Nephron (organoid): ENCODE measurements at regions not wholly inside any gene's neighbourhood (a gene's known extent, or its start where the extent isn't known, plus 50 kb on each side); places are given as distances from the start of the nearest gene placed in this dataset.

Source experiments
- H3K27ac Mint-ChIP-seq, 3 experiments: 2 replicates each; pipeline ENCODE4 v1.8.0; 2020; ENCODE audit warnings: mixed read lengths in 3 of 3, mild to moderate bottlenecking in 2 of 3, moderate library complexity in 1 of 3
- H3K27me3 Mint-ChIP-seq: 2 replicates; pipeline ENCODE4 v1.8.0; 2021; ENCODE audit warnings: low read depth, mild to moderate bottlenecking, moderate library complexity, mixed read lengths
- H3K36me3 Mint-ChIP-seq: 2 replicates; pipeline ENCODE4 v1.8.0; 2020; ENCODE audit warnings: low read depth, mixed read lengths
- H3K4me1 Mint-ChIP-seq: 2 replicates; pipeline ENCODE4 v1.8.0; 2020; ENCODE audit warnings: mixed read lengths
- H3K4me3 Mint-ChIP-seq, 3 experiments: 2 replicates each; pipeline ENCODE4 v1.8.0; 2020; ENCODE audit warnings: mild to moderate bottlenecking in 3 of 3, mixed read lengths in 3 of 3, moderate library complexity in 2 of 3
- H3K9me3 Mint-ChIP-seq: 2 replicates; pipeline ENCODE4 v1.8.0; 2020; ENCODE audit warnings: mixed read lengths
- CTCF ChIP-seq, 3 experiments: fragments of 200-600 bp; sonication (generic); IDR thresholded peaks; one replicate each; pipeline ENCODE4 v1.5.0; 2021; ENCODE audit warnings: antibody characterized with exemption in 3 of 3; ENCODE audit not compliant: unreplicated experiment in 3 of 3

DNA sequence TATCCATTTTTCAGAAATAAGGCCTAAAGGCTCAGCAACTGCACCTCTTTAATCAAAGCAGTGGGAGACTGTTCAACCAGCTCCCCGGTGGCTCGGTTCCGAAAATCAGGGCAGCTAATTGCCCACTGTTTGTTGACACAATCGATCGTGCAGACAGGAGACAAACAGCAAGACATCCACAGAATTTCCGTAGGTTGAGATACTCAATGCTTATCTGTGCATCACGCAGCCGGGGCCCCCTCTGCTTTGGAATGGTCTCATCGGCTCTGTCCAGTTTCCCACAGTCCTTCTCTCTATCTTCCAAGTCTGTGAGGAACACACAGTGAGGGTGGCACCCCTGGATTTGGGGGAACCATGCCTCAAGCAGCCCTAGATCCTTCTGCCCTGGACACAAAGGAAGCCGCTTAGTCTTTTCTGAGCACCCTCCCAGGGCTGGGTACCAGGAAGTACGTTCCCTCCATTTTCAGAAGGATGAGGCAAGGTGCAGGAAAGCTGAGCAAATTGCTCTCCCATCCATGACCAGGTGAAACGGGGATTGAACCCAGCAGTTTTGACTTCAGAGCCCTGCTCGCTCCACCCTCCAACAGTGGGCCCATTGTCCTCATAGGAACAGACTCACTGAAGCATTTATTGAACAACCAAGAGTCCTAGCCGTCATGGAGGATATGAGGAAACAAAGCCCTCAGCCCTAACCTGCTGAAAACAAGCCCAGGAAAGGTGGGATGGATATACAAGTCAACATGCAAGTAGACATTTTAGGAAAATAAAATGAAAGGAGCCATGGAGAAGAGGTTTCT, 70.7 kb downstream of the C16orf95 start:
- Mint-ChIP-seq H3K27ac (no peak overlapping the region), H3K9me3 (no peaks in the 10 kb centered on the region), H3K27me3 (peaks cover 58% of the 10 kb centered on the region), H3K4me1 (no peaks in the 10 kb centered on the region), H3K36me3 (no peaks in the 10 kb centered on the region), H3K4me3 (no peak overlapping the region)
- TF ChIP-seq CTCF (IDR thresholded peaks at IDR 0.05; ENCODE audit: unreplicated experiment in 3 of 3): no peak

DNA sequence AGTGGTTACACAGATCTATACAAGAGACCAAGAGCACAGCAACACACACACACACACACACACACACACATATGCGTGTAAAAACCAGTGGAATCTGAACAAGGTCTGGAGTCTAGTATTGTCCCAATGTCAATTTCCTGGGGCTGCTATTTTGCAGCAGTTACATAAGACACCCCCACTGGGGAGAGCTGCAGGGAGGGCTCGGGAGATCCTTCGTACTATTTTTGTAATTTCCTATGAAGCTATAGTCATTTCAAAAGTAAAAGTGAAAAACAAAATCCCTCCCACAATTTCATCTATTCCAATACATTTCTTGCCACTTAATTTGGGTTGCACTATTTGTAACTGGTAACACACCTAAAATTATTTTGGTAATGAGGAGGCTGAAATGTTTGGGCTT, 68.5 kb downstream of the C16orf95 start:
- no peak overlapping the region for H3K4me3 Mint-ChIP-seq

GRCh38 chr16:87249425-87249824, 67.8 kb downstream of the C16orf95 start:
- Mint-ChIP-seq H3K9me3 (no peaks in the 10 kb centered on the region), H3K27me3 (peaks cover 54% of the 10 kb centered on the region), H3K36me3 (no peaks in the 10 kb centered on the region), H3K4me3 (no peak overlapping the region), H3K27ac (no peak overlapping the region), H3K4me1 (no peaks in the 10 kb centered on the region)
- TF ChIP-seq CTCF (IDR thresholded peaks at IDR 0.05; ENCODE audit: unreplicated experiment in 3 of 3): no peak

More for the DNA sequence above, 68.5 kb downstream of the C16orf95 start:
- peaks cover 54% of the 10 kb centered on the region for H3K27me3 Mint-ChIP-seq
- TF ChIP-seq CTCF (IDR thresholded peaks at IDR 0.05; ENCODE audit: unreplicated experiment in 3 of 3): no peak
- no peaks in the 10 kb centered on the region for H3K36me3 Mint-ChIP-seq
- H3K4me1 Mint-ChIP-seq: no peaks in the 10 kb centered on the region
- H3K9me3 Mint-ChIP-seq: no peaks in the 10 kb centered on the region
- H3K27ac Mint-ChIP-seq: no peak overlapping the region

DNA sequence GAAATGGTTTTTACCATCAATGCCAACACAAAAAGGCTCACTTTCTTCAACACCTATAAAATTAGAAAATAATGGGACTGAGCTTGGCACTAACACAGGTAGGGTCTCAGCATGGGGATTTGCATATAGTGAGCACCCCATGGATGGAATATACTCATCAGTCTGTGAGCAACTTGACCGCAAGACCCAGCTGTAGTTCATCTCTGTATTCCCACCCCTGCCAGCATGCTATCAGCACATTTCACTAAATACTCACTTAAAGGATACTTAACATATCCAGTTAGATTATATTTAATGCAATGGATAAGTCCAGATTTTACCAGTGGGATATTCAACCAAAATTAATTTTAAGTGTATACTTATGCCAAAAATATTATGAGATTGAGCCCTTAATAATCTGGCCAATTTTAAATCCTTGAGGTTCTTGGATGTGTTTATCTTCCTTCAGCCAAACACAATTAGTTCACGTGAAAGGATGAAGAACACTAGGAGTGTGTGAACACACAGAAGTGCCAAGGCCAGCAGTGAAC, 66.7 kb downstream of the C16orf95 start:
- H3K27ac Mint-ChIP-seq: no peak overlapping the region
- H3K27me3 Mint-ChIP-seq: peaks cover 54% of the 10 kb centered on the region
- H3K36me3 Mint-ChIP-seq: no peaks in the 10 kb centered on the region

DNA sequence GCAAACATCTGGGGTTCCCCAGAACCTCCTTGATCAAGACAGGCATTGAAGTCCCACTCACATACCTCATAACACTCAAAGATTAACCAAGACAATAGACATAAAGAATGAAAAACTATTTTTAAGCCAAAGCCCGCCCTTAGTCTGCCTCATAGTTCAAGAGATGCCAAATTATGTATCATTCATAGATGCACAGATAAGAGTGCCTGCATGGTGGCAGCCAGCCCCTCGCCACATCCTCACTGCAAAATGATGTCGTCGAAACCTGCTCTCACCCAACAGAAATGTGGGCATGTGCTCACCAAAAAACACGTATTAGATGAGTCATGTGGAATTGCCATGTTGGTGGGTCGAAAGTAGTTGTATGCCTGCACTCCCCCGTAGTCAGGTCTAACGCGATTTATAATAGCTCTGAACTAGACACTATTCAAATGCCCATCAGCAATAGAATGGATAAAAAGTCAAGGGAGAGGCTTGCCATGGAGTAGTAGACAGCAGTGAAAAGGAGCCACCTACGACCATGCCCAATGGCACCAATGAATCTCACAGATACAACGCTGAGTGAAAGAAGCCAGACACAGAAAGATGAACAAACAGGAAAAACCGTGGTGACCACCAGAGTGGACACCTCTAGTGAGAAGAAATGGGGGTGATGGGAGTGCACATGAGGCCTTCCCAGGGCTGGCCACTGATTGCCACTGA, 64.8 kb downstream of the C16orf95 start:
- H3K36me3 Mint-ChIP-seq: no peaks in the 10 kb centered on the region
- no peaks in the 10 kb centered on the region for H3K9me3 Mint-ChIP-seq
- no peaks in the 10 kb centered on the region for H3K4me1 Mint-ChIP-seq
- H3K4me3 Mint-ChIP-seq: no peak overlapping the region
- no peak overlapping the region for H3K27ac Mint-ChIP-seq
- peaks cover 43% of the 10 kb centered on the region for H3K27me3 Mint-ChIP-seq
- no peak for TF ChIP-seq CTCF (IDR thresholded peaks at IDR 0.05; ENCODE audit: unreplicated experiment in 3 of 3)

More for the DNA sequence above, 66.7 kb downstream of the C16orf95 start:
- Mint-ChIP-seq H3K4me3 (no peak overlapping the region), H3K4me1 (no peaks in the 10 kb centered on the region), H3K9me3 (no peaks in the 10 kb centered on the region)
- TF ChIP-seq CTCF (IDR thresholded peaks at IDR 0.05; ENCODE audit: unreplicated experiment in 3 of 3): no peak
